HEK293 (cell line): ENCODE measurements at regions not wholly inside any gene's neighbourhood (a gene's known extent, or its start where the extent isn't known, plus 50 kb on each side); places are given as distances from the start of the nearest gene placed in this dataset.
"Not testable (repeated sequence)": the region's sequence is repeated elsewhere in the genome, so short reads cannot be mapped to it uniquely, and the experiment has no call there.

ENCODE experiments used
- CTCF ChIA-PET: fragments of 350-600 bp; formaldehyde crosslinking; extraction: SDS; loops from one replicate; lab custom pipeline; 2021; ENCODE audit warnings: antibody characterized with exemption; lab: Yijun Ruan, JAX
- POLR2A ChIA-PET: fragments of 300-600 bp; formaldehyde crosslinking; extraction: SDS; loops from one replicate; lab custom pipeline; 2020; ENCODE audit warnings: antibody characterized with exemption, inconsistent platforms; lab: Yijun Ruan, JAX
- H3K27ac ChIP-seq: fragments of 200-500 bp; sonication (Bioruptor generic); 2 replicates; pipeline ENCODE4 v1.5.1; 2014; ENCODE audit warnings: low read depth, low read length, control low read depth, inconsistent platforms; ENCODE audit errors: extremely low read depth
- H3K36me3 ChIP-seq, 2 experiments: fragments of 200-500 bp in 1 of 2; sonication (Bioruptor generic) in 1 of 2; 1 replicate in 1 of 2; 2 replicates in 1 of 2; pipeline ENCODE4 v1.5.1; 2014 to 2017; ENCODE audit warnings: inconsistent platforms in 2 of 2, low read length in 2 of 2; ENCODE audit not compliant: control insufficient read depth in 2 of 2, insufficient read depth in 1 of 2
- H3K4me1 ChIP-seq: fragments of 200-500 bp; sonication (Bioruptor generic); 2 replicates; pipeline ENCODE4 v1.5.1; 2014; ENCODE audit warnings: mild to moderate bottlenecking, low read length, inconsistent platforms; ENCODE audit not compliant: control insufficient read depth, insufficient read depth
- H3K4me3 ChIP-seq: 2 replicates; pipeline ENCODE4 v1.5.1; 2011; ENCODE audit warnings: low read depth, mild to moderate bottlenecking, control low read depth, low read length, moderate library complexity
- H3K9me3 ChIP-seq: fragments of 200-500 bp; sonication (Bioruptor generic); 2 replicates; pipeline ENCODE4 v1.5.1; 2014; ENCODE audit warnings: low read depth, low read length, inconsistent platforms; ENCODE audit not compliant: control insufficient read depth, insufficient read depth
- GLIS2 ChIP-seq: fragments of 450-650 bp; formaldehyde crosslinking; IDR thresholded peaks from 2 replicates; pipeline ENCODE4 v1.5.1; 2016; ENCODE audit warnings: missing biosample characterization, missing genetic modification characterization
- KLF1 ChIP-seq: fragments of 450-650 bp; formaldehyde crosslinking; IDR thresholded peaks from 2 replicates; pipeline ENCODE4 v1.5.1; 2016; ENCODE audit warnings: missing biosample characterization, missing genetic modification characterization
- SALL2 ChIP-seq: fragments of 450-650 bp; formaldehyde crosslinking; IDR thresholded peaks from 2 replicates; pipeline ENCODE4 v1.5.0; 2017; ENCODE audit warnings: missing biosample characterization, mild to moderate bottlenecking, missing genetic modification characterization, borderline replicate concordance
- SCRT1 ChIP-seq: fragments of 450-650 bp; formaldehyde crosslinking; IDR thresholded peaks from 2 replicates; pipeline ENCODE4 v1.5.1; 2016; ENCODE audit warnings: missing biosample characterization, missing genetic modification characterization, borderline replicate concordance
- SP7 ChIP-seq: fragments of 450-650 bp; formaldehyde crosslinking; IDR thresholded peaks from 2 replicates; pipeline ENCODE4 v1.5.1; 2016; ENCODE audit warnings: missing biosample characterization, missing genetic modification characterization
- ZBTB8A ChIP-seq: fragments of 450-650 bp; formaldehyde crosslinking; IDR thresholded peaks from 2 replicates; pipeline ENCODE4 v1.5.1; 2016; ENCODE audit warnings: missing biosample characterization, missing genetic modification characterization
- ZFP37 ChIP-seq: fragments of 450-650 bp; formaldehyde crosslinking; IDR thresholded peaks from 2 replicates; pipeline ENCODE4 v1.5.1; 2016; ENCODE audit warnings: missing biosample characterization, missing genetic modification characterization
- ZFP69B ChIP-seq: fragments of 450-650 bp; formaldehyde crosslinking; IDR thresholded peaks from 2 replicates; pipeline ENCODE4 v1.5.1; 2016; ENCODE audit warnings: missing biosample characterization, missing genetic modification characterization
- ZNF174 ChIP-seq: fragments of 450-650 bp; formaldehyde crosslinking; IDR thresholded peaks from 2 replicates; pipeline ENCODE4 v1.5.0; 2017; ENCODE audit warnings: missing biosample characterization, mild to moderate bottlenecking, missing genetic modification characterization
- ZNF202 ChIP-seq: fragments of 450-650 bp; formaldehyde crosslinking; IDR thresholded peaks from 2 replicates; pipeline ENCODE4 v1.5.1; 2016; ENCODE audit warnings: missing biosample characterization, missing genetic modification characterization, borderline replicate concordance
- ZNF248 ChIP-seq: fragments of 450-650 bp; formaldehyde crosslinking; IDR thresholded peaks from 2 replicates; pipeline ENCODE4 v1.5.1; 2017; ENCODE audit warnings: missing biosample characterization, missing genetic modification characterization
- ZNF274 ChIP-seq, 2 experiments: fragments of 200-500 bp in 1 of 2; fragments of 450-650 bp in 1 of 2; sonication (Bioruptor generic) in 1 of 2; formaldehyde crosslinking in 1 of 2; IDR thresholded peaks; 2 replicates each; pipeline versions ENCODE4 v1.5.1 to v1.6.1; 2014 to 2016; ENCODE audit warnings: borderline replicate concordance in 1 of 2, inconsistent platforms in 1 of 2, low read length in 1 of 2, missing biosample characterization in 1 of 2, missing genetic modification characterization in 1 of 2
- ZNF426 ChIP-seq: fragments of 450-650 bp; formaldehyde crosslinking; IDR thresholded peaks from 2 replicates; pipeline ENCODE4 v1.5.1; 2017; ENCODE audit warnings: missing biosample characterization, missing genetic modification characterization, mild to moderate bottlenecking, inconsistent platforms, moderate library complexity
- ZNF623 ChIP-seq: fragments of 450-650 bp; formaldehyde crosslinking; IDR thresholded peaks from 2 replicates; pipeline ENCODE4 v1.5.1; 2016; ENCODE audit warnings: missing biosample characterization, missing genetic modification characterization
- ZNF747 ChIP-seq: fragments of 450-650 bp; formaldehyde crosslinking; IDR thresholded peaks from 2 replicates; pipeline ENCODE4 v1.5.1; 2016; ENCODE audit warnings: missing biosample characterization, missing genetic modification characterization
- ZNF768 ChIP-seq: fragments of 450-650 bp; formaldehyde crosslinking; IDR thresholded peaks from 2 replicates; pipeline ENCODE4 v1.5.1; 2018; ENCODE audit warnings: missing biosample characterization, mild to moderate bottlenecking, missing genetic modification characterization
- ZNF837 ChIP-seq: fragments of 450-650 bp; formaldehyde crosslinking; IDR thresholded peaks from 2 replicates; pipeline ENCODE4 v1.5.1; 2016; ENCODE audit warnings: missing biosample characterization, missing genetic modification characterization
- ZSCAN16 ChIP-seq: fragments of 450-650 bp; formaldehyde crosslinking; IDR thresholded peaks from 2 replicates; pipeline ENCODE4 v1.5.1; 2016; ENCODE audit warnings: missing biosample characterization, missing genetic modification characterization
- TF ChIP-seq, protein P1 (sequence below): fragments of 450-650 bp; formaldehyde crosslinking; IDR thresholded peaks from 2 replicates; pipeline ENCODE4 v1.5.1; 2016; ENCODE audit warnings: missing biosample characterization, missing genetic modification characterization

DNA sequence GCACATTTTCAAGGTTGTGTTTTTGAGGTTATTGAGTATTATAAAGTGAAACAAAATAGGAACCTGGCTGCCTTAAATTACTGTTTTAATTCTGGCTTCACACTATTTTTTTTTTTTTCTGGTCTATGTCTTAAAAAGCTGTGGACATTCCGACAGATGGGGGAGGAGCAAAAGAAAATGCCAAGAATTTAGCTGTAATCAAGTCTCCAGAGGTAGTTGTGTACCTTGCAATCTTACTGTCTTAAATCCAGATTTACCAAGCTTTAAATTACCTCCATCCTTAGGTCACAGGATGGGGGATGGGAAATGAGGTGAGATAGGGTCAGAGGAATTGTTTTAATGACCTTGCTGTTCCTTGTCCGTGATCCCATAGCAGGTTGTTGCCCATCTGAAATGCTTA, 182.8 kb downstream of the UTRN start (continued):
- TF ChIP-seq ZNF623 (tag by site-specific recombination) (no peak), ZNF248 (tag by site-specific recombination) (no peak), ZSCAN16 (no peak), SALL2 (no peak), KLF1 (tag by site-specific recombination) (no peak)

DNA sequence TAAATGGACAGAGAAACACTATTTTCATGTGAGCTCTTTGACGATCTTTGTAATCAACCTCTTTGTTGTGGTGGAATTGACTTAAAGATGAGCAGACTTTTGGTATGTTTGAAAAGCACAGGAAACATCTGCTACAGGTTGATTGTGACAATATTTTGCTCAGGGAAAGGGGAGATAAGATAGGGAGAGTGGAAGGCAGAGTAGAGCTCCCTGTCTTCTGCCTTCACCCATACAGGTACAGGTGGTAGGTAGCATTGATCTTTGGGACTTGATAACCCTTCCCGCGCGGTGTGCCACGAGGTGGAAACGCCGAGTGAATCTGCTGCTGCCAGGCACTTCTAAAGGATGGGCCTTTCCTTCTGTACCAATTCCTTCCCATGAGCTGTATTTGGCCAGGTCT, 183.6 kb downstream of the UTRN start:
- H3K36me3 ChIP-seq = peaks cover 0 to 21% of the 10 kb centered on the region in 2 experiments; a peak in 1 of 3 replicates
- no peaks in the 10 kb centered on the region for H3K4me1 ChIP-seq
- no peak overlapping the region for H3K4me3 ChIP-seq
- no peak overlapping the region for H3K27ac ChIP-seq
- TF ChIP-seq ZBTB8A (tag by site-specific recombination) (no peak), ZFP69B (tag by site-specific recombination) (no peak), ZNF274 (IDR thresholded peaks at IDR 0.05; ENCODE audit: low read length) (no peak), ZNF274 (tag by site-specific recombination; IDR thresholded peaks at IDR 0.05; ENCODE audit: borderline replicate concordance) (no peak), ZNF768 (tag by site-specific recombination) (no peak), SP7 (tag by site-specific recombination) (no peak), ZNF837 (tag by site-specific recombination) (no peak), ZFP37 (tag by site-specific recombination) (no peak), SCRT1 (tag by site-specific recombination) (no peak), ZNF426 (no peak)
- TF ChIP-seq, protein P1, sequence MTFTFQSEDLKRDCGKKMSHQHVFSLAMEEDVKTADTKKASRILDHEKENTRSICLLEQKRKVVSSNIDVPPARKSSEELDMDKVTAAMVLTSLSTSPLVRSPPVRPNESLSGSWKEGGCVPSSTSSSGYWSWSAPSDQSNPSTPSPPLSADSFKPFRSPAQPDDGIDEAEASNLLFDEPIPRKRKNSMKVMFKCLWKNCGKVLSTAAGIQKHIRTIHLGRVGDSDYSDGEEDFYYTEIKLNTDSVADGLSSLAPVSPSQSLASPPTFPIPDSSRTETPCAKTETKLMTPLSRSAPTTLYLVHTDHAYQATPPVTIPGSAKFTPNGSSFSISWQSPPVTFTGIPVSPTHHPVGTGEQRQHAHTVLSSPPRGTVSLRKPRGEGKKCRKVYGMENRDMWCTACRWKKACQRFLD (tag by site-specific recombination) = no peak
- ChIA-PET POLR2A (no interaction called here), CTCF (interaction anchor here (0.6 kb wide), 1 partner anchor 369 kb away, joined by 3 read pairs; no protein-coding TSS in a partner anchor)
- H3K9me3 ChIP-seq = no peaks in the 10 kb centered on the region

DNA sequence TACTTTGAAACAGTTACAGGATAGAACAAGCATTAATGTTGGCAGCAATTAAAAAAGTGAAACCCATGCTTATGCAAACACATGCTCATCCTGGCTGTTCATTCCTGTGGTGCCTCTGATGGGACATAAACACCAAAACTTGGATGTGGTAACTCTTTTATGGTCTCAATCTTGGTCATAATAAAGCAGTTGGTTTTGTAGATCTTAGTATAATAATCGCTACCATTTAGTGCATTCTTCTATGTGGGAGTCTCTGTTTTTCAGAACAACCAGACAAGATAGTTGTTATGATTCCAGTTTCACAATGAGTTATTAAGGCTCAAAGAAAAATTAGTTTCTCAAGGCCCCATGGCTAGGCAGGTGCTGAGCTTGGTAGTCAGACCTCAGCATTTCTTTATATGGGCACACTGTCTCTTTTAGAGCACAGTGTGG, 184.0 kb downstream of the UTRN start:
- Histone ChIP-seq H3K27ac (no peak overlapping the region), H3K4me3 (no peak overlapping the region), H3K9me3 (no peaks in the 10 kb centered on the region), H3K4me1 (no peaks in the 10 kb centered on the region), H3K36me3 (peaks cover 0 to 20% of the 10 kb centered on the region in 2 experiments; a peak in 2 of 3 replicates)
- CTCF ChIA-PET = interaction anchor here (0.6 kb wide), 1 partner anchor 369 kb away, joined by 3 read pairs; no protein-coding TSS in a partner anchor
- POLR2A ChIA-PET = no interaction called here
- TF ChIP-seq SALL2 = no peak
- TF ChIP-seq ZNF747 (tag by site-specific recombination) = no peak
- TF ChIP-seq ZFP37 (tag by site-specific recombination) = no peak
- TF ChIP-seq GLIS2 (tag by site-specific recombination) = no peak
- TF ChIP-seq ZNF174 = no peak
- no peak for TF ChIP-seq ZNF202

DNA sequence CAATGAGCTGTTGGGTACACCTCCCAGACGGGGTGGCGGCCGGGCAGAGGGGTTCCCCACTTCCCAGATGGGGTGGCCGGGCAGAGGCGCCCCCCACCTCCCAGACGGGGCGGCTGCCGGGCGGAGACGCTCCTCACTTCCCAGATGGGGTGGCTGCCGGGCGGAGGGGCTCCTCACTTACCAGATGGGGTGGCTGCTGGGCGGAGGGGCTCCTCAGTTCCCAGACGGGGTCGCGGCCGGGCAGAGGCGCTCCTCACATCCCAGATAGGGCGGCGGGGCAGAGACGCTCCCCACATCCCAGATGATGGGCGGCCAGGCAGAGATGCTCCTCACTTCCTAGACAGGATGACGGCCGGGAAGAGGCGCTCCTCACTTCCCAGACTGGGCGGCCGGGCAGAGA, 185.1 kb downstream of the UTRN start:
- H3K4me3 ChIP-seq, H3K9me3 ChIP-seq, H3K27ac ChIP-seq, POLR2A ChIA-PET, H3K4me1 ChIP-seq, CTCF ChIA-PET: not testable (repeated sequence)
- peaks cover 0 to 24% of the 10 kb centered on the region in 2 experiments; a peak in 2 of 3 replicates for H3K36me3 ChIP-seq
